ENCODE measurements at regions not wholly inside any gene's neighbourhood (a gene's known extent, or its start where the extent isn't known, plus 50 kb on each side); places are given as distances from the start of the nearest gene placed in this dataset.
"Not testable (repeated sequence)": the region's sequence is repeated elsewhere in the genome, so short reads cannot be mapped to it uniquely, and the experiment has no call there.

DNA sequence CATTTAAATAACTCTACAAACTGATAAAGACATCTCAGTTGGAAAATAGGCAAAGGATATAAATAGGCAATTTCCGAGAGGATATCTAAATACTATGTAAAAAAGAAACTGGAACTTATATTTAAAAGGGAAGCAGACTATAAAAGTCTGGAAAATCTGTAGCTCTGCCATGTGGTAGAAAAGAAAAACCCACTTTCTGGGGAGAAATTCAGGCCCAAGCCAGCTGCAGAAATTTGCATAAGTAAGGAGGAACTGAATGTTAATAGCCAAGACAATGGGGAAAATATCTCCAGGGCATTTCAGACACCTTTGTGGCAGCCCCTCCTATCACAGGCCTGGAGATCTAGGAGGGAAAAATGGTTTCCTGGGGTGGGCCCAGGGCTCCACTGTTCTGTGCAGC lies 97.8 kb upstream of the ZBED5 start:
- no peak for DNase-seq (ENCODE audit: low read depth)

- DNase-seq (ENCODE audit: low read depth), result no peak
Measured at GRCh38 chr11:10954184-10954583, 96.3 kb upstream of the ZBED5 start.

- no peak for DNase-seq (ENCODE audit: low read depth)
Measured at GRCh38 chr11:10952872-10953271, 95.0 kb upstream of the ZBED5 start.

DNA sequence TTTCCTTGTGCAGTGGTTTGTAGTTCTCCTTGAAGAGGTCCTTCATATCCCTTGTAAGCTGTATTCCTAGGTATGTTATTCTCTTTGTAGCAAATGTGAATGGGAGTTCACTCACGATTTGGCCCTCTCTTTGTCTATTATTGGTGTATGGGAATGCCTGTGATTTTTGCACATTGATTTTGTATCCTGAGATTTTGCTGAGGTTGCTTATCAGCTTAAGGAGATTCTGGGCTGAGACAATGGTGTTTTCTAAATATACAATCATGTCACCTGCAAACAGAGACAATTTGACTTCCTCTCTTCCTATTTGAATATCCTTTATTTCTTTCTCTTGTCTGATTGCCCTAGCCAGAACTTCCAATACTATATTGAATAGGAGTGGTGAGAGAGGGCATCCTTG lies 90.1 kb upstream of the ZBED5 start:
- DNase-seq (ENCODE audit: low read depth), result not testable (repeated sequence)

- no peak for DNase-seq (ENCODE audit: low read depth)
Measured at GRCh38 chr11:10946072-10946471, 88.2 kb upstream of the ZBED5 start.

DNA sequence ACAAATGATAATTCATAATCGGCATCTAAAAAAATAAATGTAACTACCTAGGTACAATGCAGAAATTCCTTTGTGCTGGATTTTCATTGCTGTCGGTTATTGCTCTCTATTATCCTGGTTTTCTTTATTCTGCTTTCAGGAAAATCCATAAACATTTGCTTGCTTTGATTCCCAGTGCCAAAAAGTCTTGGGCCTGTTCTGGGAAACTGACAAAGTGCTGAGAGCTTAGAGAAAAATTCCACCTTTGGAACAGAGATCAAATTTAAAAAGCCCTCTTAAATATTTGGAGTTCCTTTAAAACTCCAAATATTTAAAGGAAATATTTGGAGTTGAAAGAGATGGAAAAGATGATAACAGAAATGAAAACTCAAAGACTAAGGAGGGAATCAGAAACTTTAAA lies 87.3 kb upstream of the ZBED5 start:
- DNase-seq (ENCODE audit: low read depth), result no peak

DNA sequence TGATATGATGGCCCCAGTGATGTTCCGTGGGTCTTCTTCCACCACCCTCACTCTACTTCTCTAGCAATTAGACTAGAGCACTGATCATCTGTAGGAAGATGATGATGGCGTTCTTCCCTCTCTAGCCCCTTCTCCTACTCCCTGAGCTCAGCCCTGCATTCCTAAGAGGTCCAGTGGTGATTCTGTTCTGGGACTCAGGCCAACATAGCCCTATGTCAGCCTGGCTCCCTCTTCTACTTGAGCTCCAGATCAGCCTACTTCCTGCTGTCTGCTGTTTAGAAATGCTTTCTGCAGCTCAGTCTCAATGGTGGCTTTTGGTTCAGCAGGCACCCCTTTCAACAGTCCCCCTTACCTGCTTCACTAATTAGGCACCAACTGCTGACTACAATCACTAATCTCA lies 86.1 kb upstream of the ZBED5 start:
- no peak for DNase-seq (ENCODE audit: low read depth)

DNA sequence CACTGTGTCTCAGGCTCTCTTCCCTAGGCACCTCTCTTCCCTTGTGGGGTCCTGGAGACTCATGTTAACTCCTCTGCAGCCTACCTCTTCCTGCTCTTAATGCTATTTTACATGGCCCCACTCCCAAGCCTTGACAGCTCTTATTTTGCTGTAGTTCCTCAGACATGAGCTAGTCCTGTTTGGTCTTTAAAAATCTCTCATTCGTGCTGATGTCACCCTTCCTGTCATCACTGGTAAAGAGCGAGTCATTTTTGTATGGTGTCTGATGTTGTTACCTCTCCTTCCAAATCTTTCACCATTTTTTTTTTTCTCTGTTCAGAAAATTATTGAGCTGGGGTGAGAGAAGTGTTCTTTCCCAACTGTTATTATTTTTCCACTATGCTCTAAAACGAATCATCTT lies 84.8 kb upstream of the ZBED5 start:
- DNase-seq (ENCODE audit: low read depth), result no peak

- no peak for DNase-seq (ENCODE audit: low read depth)
Measured at GRCh38 chr11:10941871-10942270, 84.0 kb upstream of the ZBED5 start.

DNA sequence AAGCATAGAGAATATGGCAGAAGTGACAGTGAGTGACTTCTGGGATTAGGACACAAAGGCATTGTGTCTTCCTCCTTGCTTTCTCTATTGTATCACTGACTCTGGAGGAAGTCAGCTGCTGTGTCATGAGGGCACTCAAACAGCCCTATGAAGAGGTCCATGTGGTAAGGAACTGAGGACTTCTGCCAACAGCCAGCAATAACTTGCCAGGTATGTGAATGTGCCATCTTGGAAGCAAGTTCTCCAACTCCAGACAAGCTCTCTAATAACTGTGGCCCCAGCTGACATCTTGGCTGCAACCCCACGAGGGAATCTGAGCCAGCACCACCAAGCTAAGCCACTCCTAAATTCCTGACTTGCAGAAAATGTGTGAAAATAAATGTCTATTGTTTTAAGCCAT lies 83.6 kb upstream of the ZBED5 start:
- DNase-seq (ENCODE audit: low read depth), result no peak

DNA sequence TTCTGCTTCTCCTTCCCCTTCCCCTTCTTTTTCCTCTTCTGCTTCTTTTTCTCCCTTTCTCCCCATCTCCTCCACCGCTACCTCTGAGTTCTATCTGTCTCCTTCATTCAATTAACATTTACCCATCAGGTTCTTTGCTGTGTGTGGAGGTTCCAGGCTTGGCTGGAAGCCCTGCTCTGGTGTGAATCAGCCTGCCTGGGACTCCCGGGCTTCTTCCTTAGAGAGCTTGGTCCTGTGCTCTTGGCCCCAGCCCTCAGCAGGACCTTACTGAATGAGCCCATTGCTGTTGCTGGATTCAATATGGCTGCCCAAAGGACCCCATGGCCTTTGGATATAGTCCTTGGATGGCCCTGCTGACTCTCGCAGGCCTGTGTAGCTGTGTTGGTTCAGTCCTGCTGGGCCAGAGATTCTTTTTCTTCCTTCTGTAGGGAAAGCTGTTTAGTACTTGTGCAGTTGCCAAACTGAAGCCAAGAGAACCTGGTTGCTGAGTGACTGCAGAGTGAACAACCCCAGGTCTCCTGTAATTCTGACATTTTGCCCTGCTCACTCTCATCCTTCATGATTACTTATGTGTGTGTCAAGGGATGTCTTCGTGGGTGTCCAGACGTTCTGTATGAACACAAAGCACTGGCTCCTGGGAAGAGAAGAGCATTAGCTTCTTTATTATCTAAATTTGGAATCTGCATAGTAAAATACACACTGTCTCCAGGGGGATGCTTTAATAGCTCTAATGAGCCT lies 81.0 kb upstream of the ZBED5 start:
- no peak for DNase-seq (ENCODE audit: low read depth)

GRCh38 chr11:10938231-10938630 lies 80.4 kb upstream of the ZBED5 start:
- DNase-seq (ENCODE audit: low read depth), result no peak

- DNase-seq (ENCODE audit: low read depth), result no peak
Measured at GRCh38 chr11:10937385-10937771, 79.5 kb upstream of the ZBED5 start.

- no peak for DNase-seq (ENCODE audit: low read depth)
Measured at GRCh38 chr11:10936626-10937384, 79.0 kb upstream of the ZBED5 start.

DNA sequence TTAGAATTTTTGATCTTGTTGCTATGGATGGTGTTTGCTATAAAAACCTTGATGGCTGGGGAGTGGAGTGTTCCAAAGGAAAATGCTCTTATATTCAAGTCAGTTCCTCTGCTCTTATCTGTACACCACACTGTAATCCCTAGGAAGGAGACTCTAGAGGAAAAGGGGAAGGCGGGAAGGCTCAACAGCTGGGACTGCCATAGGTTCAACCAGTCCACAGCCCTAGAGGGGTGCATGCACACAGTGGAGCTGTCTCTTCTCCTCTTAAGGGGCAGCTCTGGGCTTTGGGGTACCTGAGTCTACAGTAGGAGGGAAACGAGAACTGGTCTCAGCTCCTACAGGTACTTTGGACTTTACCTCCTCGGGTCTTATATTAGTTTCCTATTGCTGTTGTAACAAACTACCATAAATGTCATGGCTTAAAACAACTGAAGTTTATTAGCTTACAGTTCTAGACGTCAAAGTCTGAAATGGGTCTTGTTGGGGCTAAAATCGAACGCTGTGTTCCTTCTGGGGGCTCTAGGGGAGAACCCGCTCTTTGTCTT lies 77.2 kb upstream of the ZBED5 start:
- DNase-seq (ENCODE audit: low read depth), result no peak

GRCh38 chr11:10934293-10934860 lies 76.5 kb upstream of the ZBED5 start:
- no peak for DNase-seq (ENCODE audit: low read depth)

- DNase-seq (ENCODE audit: low read depth), result peak; percentile 83
Measured at GRCh38 chr11:10933455-10934292, 75.8 kb upstream of the ZBED5 start.

- no peak for DNase-seq (ENCODE audit: low read depth)
Measured at GRCh38 chr11:10932976-10933375, 75.1 kb upstream of the ZBED5 start.

GRCh38 chr11:10931761-10932670 lies 74.2 kb upstream of the ZBED5 start:
- DNase-seq (ENCODE audit: low read depth), result no peak

- DNase-seq (ENCODE audit: low read depth), result no peak
Measured at GRCh38 chr11:10930972-10931760, 73.3 kb upstream of the ZBED5 start.
